ENCODE measurements at regions not wholly inside any gene's neighbourhood (a gene's known extent, or its start where the extent isn't known, plus 50 kb on each side); places are given as distances from the start of the nearest gene placed in this dataset.

DNA sequence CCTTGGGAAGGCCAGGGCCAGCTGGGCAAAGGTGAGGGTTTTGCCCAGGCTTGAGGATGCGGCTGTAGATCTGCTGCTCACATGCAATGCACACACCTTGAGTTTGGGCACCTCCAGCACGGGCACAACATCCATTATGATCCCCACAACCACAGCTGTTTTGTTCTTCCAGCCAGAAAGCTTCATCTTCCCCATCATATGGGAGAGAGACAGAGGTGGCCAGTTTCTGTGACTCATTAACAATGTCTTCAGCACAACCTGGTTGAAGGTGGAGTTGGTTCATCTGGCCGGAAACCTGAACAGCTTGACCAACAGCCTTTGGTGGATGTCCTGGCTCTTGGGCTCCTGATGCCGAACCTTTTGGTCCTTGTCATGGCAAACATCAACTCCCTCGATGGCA is 163.7 kb upstream of the CCND2 start:
- Histone ChIP-seq H3K9ac (ENCODE audit: low read length) (no peak overlapping the region), H2AFZ (ENCODE audit: low read length) (no peak overlapping the region), H3K9me2 (ENCODE audit: low read depth, low read length) (no peaks in the 10 kb centered on the region), H3K36me3 (ENCODE audit: insufficient read depth, low read length) (no peaks in the 10 kb centered on the region), H4K20me1 (ENCODE audit: insufficient read depth, low read length) (no peaks in the 10 kb centered on the region), H3K4me2 (ENCODE audit: low read length) (no peak overlapping the region), H3K79me2 (ENCODE audit: insufficient read depth, low read length) (no peaks in the 10 kb centered on the region), H3K4me3 (ENCODE audit: low read depth, low read length, poor library complexity, severe bottlenecking) (no peak overlapping the region), H3K4me1 (ENCODE audit: insufficient read depth, low read length, severe bottlenecking) (no peaks in the 10 kb centered on the region), H3K9me3 (ENCODE audit: low read length) (no peaks in the 10 kb centered on the region), H3K27me3 (ENCODE audit: insufficient read depth, low read length) (no peaks in the 10 kb centered on the region; the same call in 1 of the 2 replicates), H3K27ac (ENCODE audit: low read depth, low read length, poor library complexity, severe bottlenecking) (no peak overlapping the region), H3F3A (ENCODE audit: insufficient read depth, low read length) (no peaks in the 10 kb centered on the region)
- TF ChIP-seq, protein P1, sequence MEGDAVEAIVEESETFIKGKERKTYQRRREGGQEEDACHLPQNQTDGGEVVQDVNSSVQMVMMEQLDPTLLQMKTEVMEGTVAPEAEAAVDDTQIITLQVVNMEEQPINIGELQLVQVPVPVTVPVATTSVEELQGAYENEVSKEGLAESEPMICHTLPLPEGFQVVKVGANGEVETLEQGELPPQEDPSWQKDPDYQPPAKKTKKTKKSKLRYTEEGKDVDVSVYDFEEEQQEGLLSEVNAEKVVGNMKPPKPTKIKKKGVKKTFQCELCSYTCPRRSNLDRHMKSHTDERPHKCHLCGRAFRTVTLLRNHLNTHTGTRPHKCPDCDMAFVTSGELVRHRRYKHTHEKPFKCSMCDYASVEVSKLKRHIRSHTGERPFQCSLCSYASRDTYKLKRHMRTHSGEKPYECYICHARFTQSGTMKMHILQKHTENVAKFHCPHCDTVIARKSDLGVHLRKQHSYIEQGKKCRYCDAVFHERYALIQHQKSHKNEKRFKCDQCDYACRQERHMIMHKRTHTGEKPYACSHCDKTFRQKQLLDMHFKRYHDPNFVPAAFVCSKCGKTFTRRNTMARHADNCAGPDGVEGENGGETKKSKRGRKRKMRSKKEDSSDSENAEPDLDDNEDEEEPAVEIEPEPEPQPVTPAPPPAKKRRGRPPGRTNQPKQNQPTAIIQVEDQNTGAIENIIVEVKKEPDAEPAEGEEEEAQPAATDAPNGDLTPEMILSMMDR (IDR thresholded peaks at IDR 0.05; ENCODE audit: low read length): no peak
- no peak for TF ChIP-seq EZH2 (IDR thresholded peaks at IDR 0.05; ENCODE audit: borderline replicate concordance, low read length)

DNA sequence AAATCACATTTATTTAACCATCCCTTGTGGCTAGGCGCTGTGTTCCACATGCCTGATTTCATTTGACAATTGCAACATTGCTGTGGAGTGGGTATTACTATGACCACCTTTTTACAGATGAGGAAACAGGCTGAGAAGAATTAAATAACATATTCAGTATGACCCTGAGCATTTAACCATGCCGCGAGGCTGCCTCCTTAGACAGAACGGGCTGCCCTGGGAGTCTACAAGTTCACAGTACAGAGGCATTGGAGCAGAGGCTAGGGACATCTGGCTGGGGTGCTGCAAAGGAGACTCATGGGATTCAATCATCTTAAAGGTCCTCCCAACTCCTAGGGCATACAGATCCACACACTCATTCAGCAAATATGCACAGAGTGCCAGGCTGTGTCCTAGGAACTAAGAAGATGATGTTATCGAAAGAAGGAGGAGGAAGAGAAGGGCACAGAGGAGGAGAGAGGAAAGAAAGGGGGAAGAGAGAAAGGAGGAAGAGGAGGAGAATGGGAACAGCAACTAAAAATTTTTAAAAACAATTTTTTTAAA is 164.7 kb upstream of the CCND2 start:
- Histone ChIP-seq H3F3A (ENCODE audit: insufficient read depth, low read length) (no peaks in the 10 kb centered on the region), H3K9ac (ENCODE audit: low read length) (no peak overlapping the region), H3K4me3 (ENCODE audit: low read depth, low read length, poor library complexity, severe bottlenecking) (no peak overlapping the region), H2AFZ (ENCODE audit: low read length) (no peak overlapping the region), H3K4me1 (ENCODE audit: insufficient read depth, low read length, severe bottlenecking) (no peaks in the 10 kb centered on the region), H3K27ac (ENCODE audit: low read depth, low read length, poor library complexity, severe bottlenecking) (no peak overlapping the region), H3K79me2 (ENCODE audit: insufficient read depth, low read length) (no peaks in the 10 kb centered on the region), H4K20me1 (ENCODE audit: insufficient read depth, low read length) (no peaks in the 10 kb centered on the region), H3K9me2 (ENCODE audit: low read depth, low read length) (no peaks in the 10 kb centered on the region), H3K4me2 (ENCODE audit: low read length) (no peak overlapping the region), H3K36me3 (ENCODE audit: insufficient read depth, low read length) (no peaks in the 10 kb centered on the region), H3K9me3 (ENCODE audit: low read length) (no peaks in the 10 kb centered on the region), H3K27me3 (ENCODE audit: insufficient read depth, low read length) (no peaks in the 10 kb centered on the region; the same call in 1 of the 2 replicates)
- no peak for TF ChIP-seq EZH2 (IDR thresholded peaks at IDR 0.05; ENCODE audit: borderline replicate concordance, low read length)
- TF ChIP-seq, protein P1 (IDR thresholded peaks at IDR 0.05; ENCODE audit: low read length): no peak

DNA sequence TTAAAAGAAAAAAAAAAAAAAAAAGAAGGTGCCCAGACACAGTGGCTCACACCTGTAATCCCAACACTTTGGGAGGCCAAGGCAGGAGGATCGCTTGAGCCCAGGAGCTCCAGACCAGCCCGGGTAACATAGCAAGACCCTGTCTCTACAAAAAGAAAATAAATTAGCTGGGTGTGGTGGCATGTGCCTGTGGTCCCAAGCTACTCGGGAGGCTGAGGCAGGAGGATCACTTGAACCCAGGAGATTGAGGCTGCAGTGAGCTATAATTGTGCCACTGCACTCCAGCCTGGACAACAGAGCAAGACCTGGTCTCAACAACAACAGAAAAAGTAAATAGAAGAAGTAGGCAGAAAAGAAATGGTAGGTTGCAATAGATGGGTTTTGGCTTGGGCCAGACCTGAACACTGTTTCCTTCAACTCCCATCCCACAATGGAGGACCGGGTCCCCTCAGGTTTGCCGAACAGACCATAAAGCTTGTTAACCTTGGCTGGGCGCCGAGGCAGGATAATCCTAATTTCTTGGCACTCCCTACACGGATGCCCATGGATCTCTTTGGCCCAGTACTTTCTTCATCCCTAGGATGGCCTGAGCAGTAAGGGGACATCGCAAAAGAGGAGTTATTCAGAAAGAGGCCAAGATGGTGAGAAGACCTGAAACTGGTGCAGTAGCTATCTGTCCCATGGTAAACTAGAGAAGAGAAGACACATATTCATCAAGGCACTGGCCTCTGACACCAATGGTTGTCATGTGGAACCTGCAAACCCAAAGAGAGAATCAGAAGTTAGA is 165.5 kb upstream of the CCND2 start:
- Histone ChIP-seq H3K4me2 (ENCODE audit: low read length) (no peak overlapping the region), H3K27ac (ENCODE audit: low read depth, low read length, poor library complexity, severe bottlenecking) (no peak overlapping the region), H3K4me1 (ENCODE audit: insufficient read depth, low read length, severe bottlenecking) (no peaks in the 10 kb centered on the region), H3K4me3 (ENCODE audit: low read depth, low read length, poor library complexity, severe bottlenecking) (no peak overlapping the region), H3K36me3 (ENCODE audit: insufficient read depth, low read length) (no peaks in the 10 kb centered on the region), H3K9me3 (ENCODE audit: low read length) (no peaks in the 10 kb centered on the region), H3F3A (ENCODE audit: insufficient read depth, low read length) (no peaks in the 10 kb centered on the region), H4K20me1 (ENCODE audit: insufficient read depth, low read length) (no peaks in the 10 kb centered on the region), H3K27me3 (ENCODE audit: insufficient read depth, low read length) (no peaks in the 10 kb centered on the region; the same call in 1 of the 2 replicates), H3K9me2 (ENCODE audit: low read depth, low read length) (no peaks in the 10 kb centered on the region), H2AFZ (ENCODE audit: low read length) (no peak overlapping the region), H3K9ac (ENCODE audit: low read length) (no peak overlapping the region), H3K79me2 (ENCODE audit: insufficient read depth, low read length) (no peaks in the 10 kb centered on the region)
- TF ChIP-seq, protein P1 (IDR thresholded peaks at IDR 0.05; ENCODE audit: low read length): no peak
- no peak for TF ChIP-seq EZH2 (IDR thresholded peaks at IDR 0.05; ENCODE audit: borderline replicate concordance, low read length)

All from OCI-LY1 (cell line).